ENCODE measurements at regions not wholly inside any gene's neighbourhood (a gene's known extent, or its start where the extent isn't known, plus 50 kb on each side); places are given as distances from the start of the nearest gene placed in this dataset.

DNA sequence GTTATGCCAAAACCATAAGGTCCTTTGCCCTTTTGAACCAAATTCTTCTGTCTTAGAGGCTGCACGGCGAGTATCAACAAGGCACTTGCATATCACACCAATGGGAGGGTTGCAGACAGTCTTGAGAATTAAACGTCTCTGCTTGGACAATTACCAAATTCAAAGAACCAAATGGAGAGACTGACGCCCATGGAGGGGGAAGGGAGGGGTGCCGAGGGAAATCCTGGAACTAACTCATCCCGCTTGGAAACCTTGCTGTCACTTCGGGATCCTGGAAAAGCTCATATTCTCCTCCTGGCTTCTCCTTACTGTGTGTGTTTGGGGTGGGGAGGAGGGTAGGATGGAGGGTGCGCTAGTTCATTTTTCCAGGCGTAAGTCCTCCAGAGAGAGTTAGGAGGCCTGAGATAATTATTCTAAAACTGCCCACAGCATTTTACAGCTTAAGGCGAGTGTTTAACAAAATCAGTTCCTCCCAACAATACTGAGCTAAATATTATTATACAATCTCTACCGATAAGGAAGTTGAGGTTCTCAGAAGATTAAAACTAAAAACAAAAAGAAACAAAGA is 425.1 kb downstream of the TSHZ3 start:
- H3K9me3 ChIP-seq (ENCODE audit: low read length): no peaks in the 10 kb centered on the region
- no peak overlapping the region for H2AFZ ChIP-seq (ENCODE audit: low read depth, low read length)
- H3K36me3 ChIP-seq (ENCODE audit: insufficient read depth, low read length): no peaks in the 10 kb centered on the region
- no peaks in the 10 kb centered on the region for H3K4me1 ChIP-seq (ENCODE audit: insufficient read depth, low read length)
- no peak overlapping the region for H3K4me3 ChIP-seq (ENCODE audit: low read length)
- no peaks in the 10 kb centered on the region for H3K27me3 ChIP-seq (ENCODE audit: insufficient read depth, low read length)

DNA sequence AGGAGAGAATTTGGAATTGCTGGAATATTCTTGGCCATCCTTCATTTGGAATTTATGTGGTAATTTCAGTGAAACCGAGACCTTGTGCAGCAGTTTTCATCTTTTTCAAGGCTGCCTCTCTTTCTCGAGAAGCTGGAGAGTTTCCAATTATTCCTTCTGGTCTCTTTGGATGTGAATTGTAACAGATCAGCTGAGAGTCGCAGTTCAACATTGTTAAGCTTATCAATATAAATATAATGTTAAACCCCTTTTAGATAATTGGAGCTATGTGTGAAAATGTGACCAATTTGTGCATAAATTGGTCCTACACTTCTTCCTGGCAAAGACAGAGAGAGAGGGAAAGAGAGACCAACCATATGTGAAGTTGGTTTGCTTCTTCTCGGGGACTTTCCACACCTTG is 425.6 kb downstream of the TSHZ3 start:
- Histone ChIP-seq H3K4me1 (ENCODE audit: insufficient read depth, low read length) (no peaks in the 10 kb centered on the region), H3K27me3 (ENCODE audit: insufficient read depth, low read length) (no peaks in the 10 kb centered on the region), H2AFZ (ENCODE audit: low read depth, low read length) (no peak overlapping the region), H3K4me3 (ENCODE audit: low read length) (no peak overlapping the region), H3K36me3 (ENCODE audit: insufficient read depth, low read length) (no peaks in the 10 kb centered on the region), H3K9me3 (ENCODE audit: low read length) (no peaks in the 10 kb centered on the region)

DNA sequence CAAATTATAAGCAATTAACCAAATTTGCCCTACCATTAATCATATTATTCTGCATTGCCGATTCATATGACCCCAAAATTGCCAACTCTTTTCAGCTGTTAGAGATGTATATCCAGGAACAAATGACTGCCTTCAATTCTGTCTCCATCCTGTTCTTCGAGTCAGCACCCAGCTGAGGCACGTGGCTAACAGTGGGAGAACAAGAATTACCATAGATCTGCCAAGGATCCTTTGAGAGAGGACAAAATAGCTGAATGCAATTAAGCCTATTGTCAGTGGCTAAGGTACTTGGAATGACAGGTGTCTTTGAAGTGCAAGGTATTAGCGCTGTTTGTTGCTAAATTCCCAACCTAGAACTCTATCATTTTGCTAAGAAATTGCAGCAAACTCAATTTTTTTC is 426.1 kb downstream of the TSHZ3 start:
- no peaks in the 10 kb centered on the region for H3K9me3 ChIP-seq (ENCODE audit: low read length)
- no peaks in the 10 kb centered on the region for H3K4me1 ChIP-seq (ENCODE audit: insufficient read depth, low read length)
- no peaks in the 10 kb centered on the region for H3K27me3 ChIP-seq (ENCODE audit: insufficient read depth, low read length)
- no peak overlapping the region for H2AFZ ChIP-seq (ENCODE audit: low read depth, low read length)
- no peak overlapping the region for H3K4me3 ChIP-seq (ENCODE audit: low read length)
- no peaks in the 10 kb centered on the region for H3K36me3 ChIP-seq (ENCODE audit: insufficient read depth, low read length)

DNA sequence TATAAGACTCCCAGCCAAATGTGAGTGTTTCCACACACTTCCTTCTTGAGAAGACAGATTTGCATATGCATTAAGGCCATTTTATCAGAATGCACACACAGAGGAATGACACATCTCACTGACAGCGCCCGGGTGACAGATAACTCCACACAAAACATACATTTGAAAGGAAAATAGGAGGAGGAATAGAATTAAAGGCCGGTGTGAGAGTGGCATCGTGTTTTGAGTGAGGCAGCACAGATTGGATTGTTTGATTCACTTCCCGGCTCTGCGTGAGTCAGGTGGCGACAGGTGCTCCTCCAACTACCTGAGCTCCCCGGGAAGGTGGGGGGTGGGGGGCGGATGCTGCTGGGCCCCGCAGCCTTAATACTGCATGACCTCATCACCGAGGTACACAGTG is 429.0 kb downstream of the TSHZ3 start:
- H3K27me3 ChIP-seq (ENCODE audit: insufficient read depth, low read length): no peaks in the 10 kb centered on the region
- H3K36me3 ChIP-seq (ENCODE audit: insufficient read depth, low read length): no peaks in the 10 kb centered on the region
- no peak overlapping the region for H2AFZ ChIP-seq (ENCODE audit: low read depth, low read length)
- no peaks in the 10 kb centered on the region for H3K9me3 ChIP-seq (ENCODE audit: low read length)
- H3K4me3 ChIP-seq (ENCODE audit: low read length): no peak overlapping the region
- no peaks in the 10 kb centered on the region for H3K4me1 ChIP-seq (ENCODE audit: insufficient read depth, low read length)

DNA sequence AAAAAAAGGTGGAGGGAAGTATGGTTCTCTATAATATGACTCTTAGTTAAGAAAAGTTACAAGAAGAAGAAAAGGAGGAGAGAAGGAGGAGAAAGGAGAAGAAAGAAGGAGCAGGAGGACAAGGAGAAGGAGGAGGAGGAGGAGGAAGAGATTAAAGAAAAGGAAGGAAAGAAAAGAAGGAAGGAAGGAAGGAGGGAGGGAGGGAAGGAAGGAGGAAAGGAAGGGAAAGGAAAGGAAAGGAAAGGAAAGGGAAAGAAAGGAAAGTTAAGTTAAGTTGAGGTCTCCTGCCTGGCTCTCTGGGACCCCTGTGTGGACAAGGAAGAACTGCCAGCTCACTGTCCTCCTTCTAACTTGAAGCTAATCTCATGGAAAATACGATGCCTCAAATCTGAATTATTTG is 429.5 kb downstream of the TSHZ3 start:
- Histone ChIP-seq H2AFZ (ENCODE audit: low read depth, low read length) (no peak overlapping the region), H3K4me3 (ENCODE audit: low read length) (no peak overlapping the region), H3K27me3 (ENCODE audit: insufficient read depth, low read length) (no peaks in the 10 kb centered on the region), H3K4me1 (ENCODE audit: insufficient read depth, low read length) (no peaks in the 10 kb centered on the region), H3K9me3 (ENCODE audit: low read length) (no peaks in the 10 kb centered on the region), H3K36me3 (ENCODE audit: insufficient read depth, low read length) (no peaks in the 10 kb centered on the region)

DNA sequence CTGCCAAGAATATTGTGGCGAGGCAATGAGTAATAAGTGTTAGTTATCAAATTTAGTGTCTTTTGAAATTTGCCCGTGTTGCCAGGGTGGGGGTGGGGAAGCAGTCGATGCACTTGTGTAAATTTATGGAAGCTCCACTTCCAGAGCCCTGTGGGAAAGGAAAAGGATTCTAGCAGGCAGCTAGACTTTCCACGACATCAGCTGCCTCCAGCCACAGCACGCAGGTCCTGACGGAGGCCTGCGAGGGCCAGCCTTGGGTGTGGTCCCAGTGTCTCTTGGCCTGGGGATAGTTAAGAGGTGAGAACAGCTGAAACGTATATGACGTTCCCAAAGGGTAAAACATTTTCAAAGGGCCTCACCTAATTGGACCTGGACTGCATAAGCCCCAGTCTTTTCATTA is 433.0 kb downstream of the TSHZ3 start:
- no peaks in the 10 kb centered on the region for H3K9me3 ChIP-seq (ENCODE audit: low read length)
- H3K4me1 ChIP-seq (ENCODE audit: insufficient read depth, low read length): no peaks in the 10 kb centered on the region
- no peak overlapping the region for H2AFZ ChIP-seq (ENCODE audit: low read depth, low read length)
- H3K4me3 ChIP-seq (ENCODE audit: low read length): no peak overlapping the region
- peaks cover 8% of the 10 kb centered on the region for H3K27me3 ChIP-seq (ENCODE audit: insufficient read depth, low read length)
- no peaks in the 10 kb centered on the region for H3K36me3 ChIP-seq (ENCODE audit: insufficient read depth, low read length)

DNA sequence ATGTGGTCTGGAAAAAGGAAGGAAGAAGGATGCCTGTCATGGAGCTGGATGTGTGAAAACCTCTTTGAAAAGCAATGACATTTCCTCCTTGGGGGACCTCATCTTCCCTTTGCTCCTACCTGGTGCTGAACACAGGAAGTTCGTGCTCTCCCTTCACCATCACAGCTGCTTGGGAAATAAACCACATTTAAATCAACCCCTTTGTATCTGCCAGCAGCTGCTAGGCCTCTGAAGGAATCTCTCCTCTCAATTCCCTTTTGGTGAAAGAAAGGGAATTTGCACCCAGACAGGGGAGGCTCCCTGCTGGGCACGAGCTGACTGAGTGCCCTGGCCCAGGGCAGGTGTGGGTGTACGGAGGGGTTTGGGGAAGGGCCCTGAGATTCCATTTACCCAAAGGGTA is 437.7 kb downstream of the TSHZ3 start:
- Histone ChIP-seq H3K9me3 (ENCODE audit: low read length) (no peaks in the 10 kb centered on the region), H3K4me1 (ENCODE audit: insufficient read depth, low read length) (no peaks in the 10 kb centered on the region), H3K27me3 (ENCODE audit: insufficient read depth, low read length) (peaks cover 10% of the 10 kb centered on the region), H3K36me3 (ENCODE audit: insufficient read depth, low read length) (no peaks in the 10 kb centered on the region), H2AFZ (ENCODE audit: low read depth, low read length) (no peak overlapping the region), H3K4me3 (ENCODE audit: low read length) (no peak overlapping the region)

DNA sequence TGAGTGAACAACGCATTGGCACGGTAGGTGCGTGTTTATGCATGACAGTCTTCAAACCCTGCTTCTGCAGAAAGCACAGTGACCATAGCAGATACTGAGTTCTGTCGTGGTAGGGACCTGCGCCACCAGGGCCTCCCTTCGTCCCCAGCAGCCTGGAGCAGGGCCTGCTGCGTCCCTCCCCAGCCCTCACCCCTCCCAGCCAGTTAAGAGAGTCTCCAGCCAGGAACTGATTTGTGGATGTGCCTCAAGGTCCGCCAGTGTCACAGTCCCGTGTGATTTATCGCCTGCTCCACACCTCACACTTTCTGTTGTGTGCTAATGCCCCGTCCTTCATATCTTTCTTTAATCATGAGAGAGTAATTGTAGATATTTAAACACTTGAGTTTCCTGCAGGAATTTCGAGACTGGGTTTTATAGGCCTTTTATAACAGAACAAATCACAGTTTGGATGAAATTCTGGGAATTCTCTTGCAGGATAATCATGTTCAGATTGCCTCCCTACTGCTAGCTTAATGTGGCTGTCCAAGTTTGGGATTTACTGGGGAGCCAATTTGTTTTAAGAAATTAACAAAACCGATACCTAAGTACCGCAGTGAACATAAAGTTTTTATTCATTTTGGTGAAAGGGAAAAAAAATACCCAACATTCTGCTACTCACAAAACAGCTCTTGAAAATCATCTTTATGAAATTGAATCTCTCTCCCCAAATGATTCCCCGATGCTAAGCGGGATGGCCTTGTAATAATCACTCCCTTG is 438.6 kb downstream of the TSHZ3 start:
- Histone ChIP-seq H3K4me1 (ENCODE audit: insufficient read depth, low read length) (no peaks in the 10 kb centered on the region), H3K36me3 (ENCODE audit: insufficient read depth, low read length) (no peaks in the 10 kb centered on the region), H3K9me3 (ENCODE audit: low read length) (no peaks in the 10 kb centered on the region), H3K27me3 (ENCODE audit: insufficient read depth, low read length) (peaks cover 10% of the 10 kb centered on the region), H3K4me3 (ENCODE audit: low read length) (no peak overlapping the region), H2AFZ (ENCODE audit: low read depth, low read length) (no peak overlapping the region)

DNA sequence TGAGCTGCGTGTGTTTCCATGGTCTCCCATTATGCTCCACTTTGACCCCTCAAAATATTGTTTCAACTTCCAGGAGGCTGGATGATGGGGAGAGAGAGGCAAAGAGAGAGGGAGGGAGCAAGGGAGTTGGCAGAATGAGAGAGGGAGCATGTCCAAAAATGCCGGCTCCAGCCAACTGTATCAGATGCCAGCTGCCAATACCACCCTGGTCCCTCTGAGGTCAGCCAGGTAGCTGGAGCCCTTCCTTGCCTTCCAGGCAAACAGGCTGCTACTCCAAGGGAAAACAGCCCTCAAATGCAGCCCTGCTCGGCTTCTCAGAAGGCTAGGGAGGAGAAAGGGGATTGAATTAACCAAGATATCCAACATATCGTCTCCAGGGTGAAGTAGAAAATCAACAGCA is 440.0 kb downstream of the TSHZ3 start:
- Histone ChIP-seq H3K9me3 (ENCODE audit: low read length) (no peaks in the 10 kb centered on the region), H2AFZ (ENCODE audit: low read depth, low read length) (no peak overlapping the region)

DNA sequence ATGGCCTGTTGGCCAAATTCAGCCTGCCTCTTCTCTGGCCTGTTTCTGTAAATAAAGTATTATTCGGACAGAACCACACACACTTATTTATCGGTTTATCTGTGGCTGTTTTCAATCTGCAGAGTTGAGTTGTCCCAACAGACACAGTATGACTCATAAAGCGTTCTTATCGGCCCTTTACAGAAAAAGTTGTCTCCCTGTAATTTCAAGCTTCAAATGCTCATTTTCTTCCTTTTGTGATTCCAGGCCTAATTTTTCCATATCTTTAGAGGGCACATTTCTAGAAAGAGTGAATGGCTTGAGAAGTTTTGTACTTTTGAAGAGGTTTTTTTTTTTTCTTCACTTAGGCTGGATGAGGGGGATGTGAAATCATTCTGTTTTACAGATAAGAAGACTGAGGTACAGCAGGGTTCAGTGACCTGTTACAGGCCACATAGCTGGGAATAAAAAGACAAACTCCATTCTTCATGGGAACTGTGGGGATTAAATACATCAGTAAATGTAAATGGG is 440.9 kb downstream of the TSHZ3 start:
- H3K4me3 ChIP-seq (ENCODE audit: low read length): no peak overlapping the region
- no peaks in the 10 kb centered on the region for H3K4me1 ChIP-seq (ENCODE audit: insufficient read depth, low read length)
- H2AFZ ChIP-seq (ENCODE audit: low read depth, low read length): no peak overlapping the region
- H3K27me3 ChIP-seq (ENCODE audit: insufficient read depth, low read length): peaks cover 5% of the 10 kb centered on the region
- H3K9me3 ChIP-seq (ENCODE audit: low read length): no peaks in the 10 kb centered on the region
- no peaks in the 10 kb centered on the region for H3K36me3 ChIP-seq (ENCODE audit: insufficient read depth, low read length)

More for the DNA sequence above, 440.0 kb downstream of the TSHZ3 start:
- Histone ChIP-seq H3K36me3 (ENCODE audit: insufficient read depth, low read length) (no peaks in the 10 kb centered on the region), H3K4me3 (ENCODE audit: low read length) (no peak overlapping the region), H3K27me3 (ENCODE audit: insufficient read depth, low read length) (peaks cover 10% of the 10 kb centered on the region), H3K4me1 (ENCODE audit: insufficient read depth, low read length) (no peaks in the 10 kb centered on the region)

DNA sequence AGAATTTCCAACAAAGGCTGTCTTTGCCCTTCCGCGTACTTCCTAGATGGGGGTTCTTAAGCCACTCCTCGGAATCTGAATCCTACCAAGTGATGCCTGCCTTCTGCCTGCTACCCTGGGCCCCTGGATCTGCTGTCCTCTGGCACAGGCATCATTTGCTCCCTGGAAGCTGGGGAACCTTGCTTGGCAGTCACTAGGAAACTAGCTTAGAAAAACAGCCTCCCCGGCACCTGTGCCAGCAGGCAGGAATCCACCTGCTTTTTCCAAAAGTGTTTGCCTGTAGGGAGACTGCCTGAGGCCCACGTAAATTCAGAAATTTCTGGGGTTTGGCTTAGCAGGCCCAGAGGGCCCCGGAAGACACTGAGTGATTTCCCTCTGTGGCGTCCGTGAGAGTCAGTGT is 442.4 kb downstream of the TSHZ3 start:
- Histone ChIP-seq H3K27me3 (ENCODE audit: insufficient read depth, low read length) (peaks cover 3% of the 10 kb centered on the region), H3K9me3 (ENCODE audit: low read length) (no peaks in the 10 kb centered on the region), H3K4me1 (ENCODE audit: insufficient read depth, low read length) (no peaks in the 10 kb centered on the region), H3K4me3 (ENCODE audit: low read length) (no peak overlapping the region), H3K36me3 (ENCODE audit: insufficient read depth, low read length) (no peaks in the 10 kb centered on the region), H2AFZ (ENCODE audit: low read depth, low read length) (no peak overlapping the region)

DNA sequence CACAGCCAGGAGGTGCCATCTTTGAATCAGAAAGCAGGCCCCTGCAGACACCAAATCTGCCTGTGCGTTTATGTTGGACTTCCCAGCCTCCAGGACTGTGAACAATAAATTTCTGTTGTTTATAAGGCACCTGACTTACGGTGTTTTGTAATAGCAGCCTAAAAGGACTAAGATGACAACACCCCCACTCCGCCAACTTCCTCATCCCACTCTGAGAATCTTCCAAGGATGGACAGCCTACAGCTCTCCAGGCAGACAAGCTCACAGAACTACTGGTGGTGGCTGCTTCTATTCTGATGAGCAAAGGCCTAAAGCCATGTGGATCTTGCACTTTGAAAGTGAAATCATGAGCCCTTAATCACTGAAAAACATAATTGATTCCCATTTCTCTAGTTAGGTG is 449.2 kb downstream of the TSHZ3 start:
- peaks cover 2% of the 10 kb centered on the region for H3K27me3 ChIP-seq (ENCODE audit: insufficient read depth, low read length)
- H3K4me3 ChIP-seq (ENCODE audit: low read length): no peak overlapping the region
- no peak overlapping the region for H2AFZ ChIP-seq (ENCODE audit: low read depth, low read length)

DNA sequence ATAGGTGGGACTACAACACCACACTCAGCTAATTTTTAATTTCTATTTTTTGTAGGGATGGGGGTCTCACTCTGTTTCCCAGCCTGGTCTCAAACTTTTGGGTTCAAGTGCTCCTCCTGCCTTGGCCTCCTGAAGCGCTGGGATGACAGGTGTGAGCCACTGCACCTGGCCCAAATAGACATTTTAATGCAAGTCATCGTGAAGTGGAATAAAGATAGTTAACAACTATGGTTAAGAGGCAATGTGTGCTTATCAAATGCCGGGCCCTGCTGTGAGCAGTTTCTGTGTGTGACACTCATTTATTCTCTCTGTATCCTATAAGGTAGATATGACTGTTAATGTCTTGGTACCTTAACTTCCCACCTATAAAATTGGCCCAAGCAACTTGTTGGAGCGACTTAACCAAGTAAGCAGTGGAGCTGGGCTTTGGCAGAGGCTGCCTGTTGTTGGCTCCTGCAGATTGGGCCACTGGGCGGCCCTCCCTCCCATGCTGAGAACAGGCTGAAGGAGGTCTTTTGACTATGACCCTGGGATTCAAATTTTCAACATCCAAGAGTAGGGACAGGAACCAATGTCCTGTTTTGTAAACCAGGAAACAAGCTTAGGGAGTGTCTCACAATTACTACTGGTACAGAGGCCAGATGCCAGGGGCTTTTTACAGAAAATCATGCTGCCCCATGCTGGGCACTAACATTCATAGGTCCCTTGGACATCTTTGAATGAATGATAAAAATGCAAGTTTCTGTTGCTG is 450.7 kb downstream of the TSHZ3 start:
- Histone ChIP-seq H3K36me3 (ENCODE audit: insufficient read depth, low read length) (no peaks in the 10 kb centered on the region), H3K27me3 (ENCODE audit: insufficient read depth, low read length) (peaks cover 2% of the 10 kb centered on the region), H3K4me3 (ENCODE audit: low read length) (no peak overlapping the region)

More for the DNA sequence above, 449.2 kb downstream of the TSHZ3 start:
- no peaks in the 10 kb centered on the region for H3K4me1 ChIP-seq (ENCODE audit: insufficient read depth, low read length)
- no peaks in the 10 kb centered on the region for H3K36me3 ChIP-seq (ENCODE audit: insufficient read depth, low read length)
- no peaks in the 10 kb centered on the region for H3K9me3 ChIP-seq (ENCODE audit: low read length)

More for the DNA sequence above, 450.7 kb downstream of the TSHZ3 start:
- Histone ChIP-seq H3K9me3 (ENCODE audit: low read length) (no peaks in the 10 kb centered on the region), H2AFZ (ENCODE audit: low read depth, low read length) (no peak overlapping the region), H3K4me1 (ENCODE audit: insufficient read depth, low read length) (no peaks in the 10 kb centered on the region)
